Transverse colon (tissue), 3 donors: ENCODE measurements at regions not wholly inside any gene's neighbourhood (a gene's known extent, or its start where the extent isn't known, plus 50 kb on each side); places are given as distances from the start of the nearest gene placed in this dataset.

ENCODE experiments used
- CTCF ChIP-seq, 5 experiments: fragments of 200-600 bp in 3 of 5; fragments of 450-650 bp in 2 of 5; sonication (generic) in 3 of 5; IDR thresholded peaks; 1 replicate in 2 of 5; 2 replicates in 3 of 5; pipeline ENCODE4 v1.5.1; 2016 to 2017; ENCODE audit warnings: antibody characterized with exemption in 5 of 5, inconsistent platforms in 3 of 5, mild to moderate bottlenecking in 2 of 5, moderate library complexity in 1 of 5
- EP300 ChIP-seq: sonication (generic); formaldehyde crosslinking; IDR thresholded peaks from one replicate; pipeline ENCODE4 v1.6.1; 2017; ENCODE audit warnings: antibody characterized with exemption, low read depth
- POLR2A ChIP-seq: fragments of 450-650 bp; IDR thresholded peaks from one replicate; pipeline ENCODE4 v1.6.1; 2016; ENCODE audit warnings: antibody characterized with exemption, mild to moderate bottlenecking, moderate library complexity

- TF ChIP-seq CTCF (IDR thresholded peaks at IDR 0.05), result no peak
- TF ChIP-seq POLR2A, result no peak
- TF ChIP-seq EP300, result no peak
Observed at GRCh38 chr2:217220228-217221013, 360.6 kb upstream of the TNP1 start.
